ENCODE measurements at regions not wholly inside any gene's neighbourhood (a gene's known extent, or its start where the extent isn't known, plus 50 kb on each side); places are given as distances from the start of the nearest gene placed in this dataset.

GRCh38 chr2:34345030-34345429, 745.9 kb upstream of the FAM98A start:
- DNase-seq (no peak), ATAC-seq (ENCODE audit: low FRiP score) (no peak)
- Histone ChIP-seq H3K27ac (ENCODE audit: low read depth in 1 of 2, low read length in 2 of 2) (no peak overlapping the region), H3K9me3 (ENCODE audit: control insufficient read depth, low read length) (no peaks in the 10 kb centered on the region), H3K27me3 (ENCODE audit: control insufficient read depth in 1 of 2, insufficient read depth in 2 of 2, low read length in 1 of 2) (no peaks in the 10 kb centered on the region), H3K4me3 (ENCODE audit: low read length in 2 of 2) (no peak overlapping the region), H3K4me1 (ENCODE audit: control insufficient read depth in 1 of 2, insufficient read depth in 2 of 2, low read length in 2 of 2) (no peaks in the 10 kb centered on the region), H3K36me3 (ENCODE audit: control insufficient read depth in 1 of 2, insufficient read depth in 2 of 2, low read length in 1 of 2) (no peaks in the 10 kb centered on the region)
- 75 to 85% methylated on average over 2 of the region's 2 CpGs for WGBS, 2 donors
- intact Hi-C loops (cut with DNase I), result no loop called here

GRCh38 chr2:34340307-34340706, 741.2 kb upstream of the FAM98A start:
- Histone ChIP-seq H3K4me1 (ENCODE audit: control insufficient read depth in 1 of 2, insufficient read depth in 2 of 2, low read length in 2 of 2) (no peaks in the 10 kb centered on the region), H3K36me3 (ENCODE audit: control insufficient read depth in 1 of 2, insufficient read depth in 2 of 2, low read length in 1 of 2) (no peaks in the 10 kb centered on the region), H3K27me3 (ENCODE audit: control insufficient read depth in 1 of 2, insufficient read depth in 2 of 2, low read length in 1 of 2) (no peaks in the 10 kb centered on the region), H3K4me3 (ENCODE audit: low read length in 2 of 2) (no peak overlapping the region), H3K9me3 (ENCODE audit: control insufficient read depth, low read length) (no peaks in the 10 kb centered on the region), H3K27ac (ENCODE audit: low read depth in 1 of 2, low read length in 2 of 2) (no peak overlapping the region)
- 66 to 68% methylated on average over 1 of the region's 1 CpG for WGBS, 2 donors
- intact Hi-C loops (cut with DNase I), result no loop called here
- ATAC-seq (ENCODE audit: low FRiP score), result no peak
- DNase-seq, result no peak

- Histone ChIP-seq H3K36me3 (ENCODE audit: control insufficient read depth in 1 of 2, insufficient read depth in 2 of 2, low read length in 1 of 2) (no peaks in the 10 kb centered on the region), H3K27ac (ENCODE audit: low read depth in 1 of 2, low read length in 2 of 2) (no peak overlapping the region), H3K4me1 (ENCODE audit: control insufficient read depth in 1 of 2, insufficient read depth in 2 of 2, low read length in 2 of 2) (no peaks in the 10 kb centered on the region), H3K27me3 (ENCODE audit: control insufficient read depth in 1 of 2, insufficient read depth in 2 of 2, low read length in 1 of 2) (no peaks in the 10 kb centered on the region), H3K9me3 (ENCODE audit: control insufficient read depth, low read length) (no peaks in the 10 kb centered on the region), H3K4me3 (ENCODE audit: low read length in 2 of 2) (no peak overlapping the region)
- DNase-seq (no peak), ATAC-seq (ENCODE audit: low FRiP score) (no peak)
- intact Hi-C loops (cut with DNase I), result no loop called here
- WGBS, 2 donors, result 85 to 87% methylated on average over 3 of the region's 3 CpGs
Observed at GRCh38 chr2:34337735-34338134, 738.6 kb upstream of the FAM98A start.

- H3K9me3 ChIP-seq (ENCODE audit: control insufficient read depth, low read length), result no peaks in the 10 kb centered on the region
- no peak for DNase-seq
- H3K36me3 ChIP-seq (ENCODE audit: control insufficient read depth in 1 of 2, insufficient read depth in 2 of 2, low read length in 1 of 2), result no peaks in the 10 kb centered on the region
- no peak overlapping the region for H3K4me3 ChIP-seq (ENCODE audit: low read length in 2 of 2)
- no peaks in the 10 kb centered on the region for H3K27me3 ChIP-seq (ENCODE audit: control insufficient read depth in 1 of 2, insufficient read depth in 2 of 2, low read length in 1 of 2)
- intact Hi-C loops (cut with DNase I), result no loop called here
- no peak for ATAC-seq (ENCODE audit: low FRiP score)
- 44 to 68% methylated on average over 2 of the region's 2 CpGs for WGBS, 2 donors
- no peaks in the 10 kb centered on the region for H3K4me1 ChIP-seq (ENCODE audit: control insufficient read depth in 1 of 2, insufficient read depth in 2 of 2, low read length in 2 of 2)
- H3K27ac ChIP-seq (ENCODE audit: low read depth in 1 of 2, low read length in 2 of 2), result no peak overlapping the region
Observed at GRCh38 chr2:34332813-34333212, 733.7 kb upstream of the FAM98A start.

GRCh38 chr2:34320056-34320455, 721.0 kb upstream of the FAM98A start:
- no peaks in the 10 kb centered on the region for H3K4me1 ChIP-seq (ENCODE audit: control insufficient read depth in 1 of 2, insufficient read depth in 2 of 2, low read length in 2 of 2)
- intact Hi-C loops (cut with DNase I), result no loop called here
- H3K27ac ChIP-seq (ENCODE audit: low read depth in 1 of 2, low read length in 2 of 2), result no peak overlapping the region
- no peaks in the 10 kb centered on the region for H3K36me3 ChIP-seq (ENCODE audit: control insufficient read depth in 1 of 2, insufficient read depth in 2 of 2, low read length in 1 of 2)
- ATAC-seq (ENCODE audit: low FRiP score), result no peak
- H3K4me3 ChIP-seq (ENCODE audit: low read length in 2 of 2), result no peak overlapping the region
- 40 to 47% methylated on average over 2 of the region's 2 CpGs for WGBS, 2 donors
- DNase-seq, result no peak
- H3K27me3 ChIP-seq (ENCODE audit: control insufficient read depth in 1 of 2, insufficient read depth in 2 of 2, low read length in 1 of 2), result peaks cover 0 to 1% of the 10 kb centered on the region in 2 donors
- no peaks in the 10 kb centered on the region for H3K9me3 ChIP-seq (ENCODE audit: control insufficient read depth, low read length)

GRCh38 chr2:34317797-34318196, 718.7 kb upstream of the FAM98A start:
- Histone ChIP-seq H3K27me3 (ENCODE audit: control insufficient read depth in 1 of 2, insufficient read depth in 2 of 2, low read length in 1 of 2) (no peaks in the 10 kb centered on the region), H3K36me3 (ENCODE audit: control insufficient read depth in 1 of 2, insufficient read depth in 2 of 2, low read length in 1 of 2) (no peaks in the 10 kb centered on the region), H3K4me1 (ENCODE audit: control insufficient read depth in 1 of 2, insufficient read depth in 2 of 2, low read length in 2 of 2) (no peaks in the 10 kb centered on the region), H3K27ac (ENCODE audit: low read depth in 1 of 2, low read length in 2 of 2) (no peak overlapping the region), H3K9me3 (ENCODE audit: control insufficient read depth, low read length) (no peaks in the 10 kb centered on the region), H3K4me3 (ENCODE audit: low read length in 2 of 2) (no peak overlapping the region)
- ATAC-seq (ENCODE audit: low FRiP score) (no peak), DNase-seq (no peak)
- 37 to 41% methylated on average over 3 of the region's 3 CpGs for WGBS, 2 donors
- intact Hi-C loops (cut with DNase I), result no loop called here

- Histone ChIP-seq H3K27me3 (ENCODE audit: control insufficient read depth in 1 of 2, insufficient read depth in 2 of 2, low read length in 1 of 2) (no peaks in the 10 kb centered on the region), H3K9me3 (ENCODE audit: control insufficient read depth, low read length) (no peaks in the 10 kb centered on the region), H3K36me3 (ENCODE audit: control insufficient read depth in 1 of 2, insufficient read depth in 2 of 2, low read length in 1 of 2) (no peaks in the 10 kb centered on the region), H3K4me3 (ENCODE audit: low read length in 2 of 2) (no peak overlapping the region), H3K4me1 (ENCODE audit: control insufficient read depth in 1 of 2, insufficient read depth in 2 of 2, low read length in 2 of 2) (no peaks in the 10 kb centered on the region), H3K27ac (ENCODE audit: low read depth in 1 of 2, low read length in 2 of 2) (no peak overlapping the region)
- ATAC-seq (ENCODE audit: low FRiP score) (no peak), DNase-seq (no peak)
- WGBS, 2 donors, result 90 to 98% methylated on average over 1 of the region's 1 CpG
- intact Hi-C loops (cut with DNase I), result no loop called here
Observed at GRCh38 chr2:34316788-34317187, 717.7 kb upstream of the FAM98A start.

GRCh38 chr2:34311816-34312215, 712.7 kb upstream of the FAM98A start:
- Histone ChIP-seq H3K27ac (ENCODE audit: low read depth in 1 of 2, low read length in 2 of 2) (no peak overlapping the region), H3K4me1 (ENCODE audit: control insufficient read depth in 1 of 2, insufficient read depth in 2 of 2, low read length in 2 of 2) (no peaks in the 10 kb centered on the region), H3K27me3 (ENCODE audit: control insufficient read depth in 1 of 2, insufficient read depth in 2 of 2, low read length in 1 of 2) (no peaks in the 10 kb centered on the region), H3K4me3 (ENCODE audit: low read length in 2 of 2) (no peak overlapping the region), H3K9me3 (ENCODE audit: control insufficient read depth, low read length) (no peaks in the 10 kb centered on the region), H3K36me3 (ENCODE audit: control insufficient read depth in 1 of 2, insufficient read depth in 2 of 2, low read length in 1 of 2) (no peaks in the 10 kb centered on the region)
- WGBS, 2 donors, result 33 to 42% methylated on average over 1 of the region's 1 CpG
- ATAC-seq (ENCODE audit: low FRiP score), result no peak
- no peak for DNase-seq
- intact Hi-C loops (cut with DNase I), result no loop called here

GRCh38 chr2:34308140-34308539, 709.0 kb upstream of the FAM98A start:
- Histone ChIP-seq H3K4me1 (ENCODE audit: control insufficient read depth in 1 of 2, insufficient read depth in 2 of 2, low read length in 2 of 2) (no peaks in the 10 kb centered on the region), H3K9me3 (ENCODE audit: control insufficient read depth, low read length) (no peaks in the 10 kb centered on the region), H3K27me3 (ENCODE audit: control insufficient read depth in 1 of 2, insufficient read depth in 2 of 2, low read length in 1 of 2) (no peaks in the 10 kb centered on the region), H3K27ac (ENCODE audit: low read depth in 1 of 2, low read length in 2 of 2) (no peak overlapping the region), H3K4me3 (ENCODE audit: low read length in 2 of 2) (no peak overlapping the region), H3K36me3 (ENCODE audit: control insufficient read depth in 1 of 2, insufficient read depth in 2 of 2, low read length in 1 of 2) (no peaks in the 10 kb centered on the region)
- DNase-seq (no peak), ATAC-seq (ENCODE audit: low FRiP score) (no peak)
- intact Hi-C loops (cut with DNase I), result no loop called here
- WGBS, 2 donors, result 84 to 92% methylated on average over 2 of the region's 2 CpGs

All from aorta (tissue), 5 donors.